Gastrocnemius medialis (tissue), 4 donors: ENCODE measurements at regions not wholly inside any gene's neighbourhood (a gene's known extent, or its start where the extent isn't known, plus 50 kb on each side); places are given as distances from the start of the nearest gene placed in this dataset.

ENCODE experiments used
- ATAC-seq, 2 donors: fragments of 150-250 bp; one replicate each; pipeline ENCODE4 v1.9.1; 2016
- DNase-seq, 2 donors: peaks; one replicate each; pipeline ENCODE4 v3.0.0-alpha.2; 2019
- H3K27ac ChIP-seq, 4 donors: fragments of 200-600 bp; sonication (generic); 1 replicate in 1 of 4; 2 replicates in 3 of 4; pipeline ENCODE4 v1.5.1; 2016 to 2018; ENCODE audit warnings: mild to moderate bottlenecking in 2 of 4, moderate library complexity in 1 of 4
- H3K27me3 ChIP-seq, 3 donors: fragments of 200-600 bp; sonication (generic) in 2 of 3; 1 replicate in 1 of 3; 2 replicates in 2 of 3; pipeline versions ENCODE4 v1.5.1 to v1.6.0; 2016 to 2019; ENCODE audit warnings: mild to moderate bottlenecking in 1 of 3, moderate library complexity in 1 of 3
- H3K36me3 ChIP-seq, 2 donors: fragments of 200-600 bp; sonication (generic) in 1 of 2; one replicate each; pipeline ENCODE4 v1.5.1; 2017 to 2018
- H3K4me1 ChIP-seq, 2 donors: fragments of 200-600 bp; sonication (generic) in 1 of 2; one replicate each; pipeline ENCODE4 v1.5.1; 2016 to 2017; ENCODE audit warnings: mild to moderate bottlenecking in 2 of 2
- H3K4me3 ChIP-seq, 4 donors: fragments of 200-600 bp; sonication (generic) in 3 of 4; 1 replicate in 1 of 4; 2 replicates in 3 of 4; pipeline ENCODE4 v1.5.1; 2016 to 2019; ENCODE audit warnings: mild to moderate bottlenecking in 2 of 4
- H3K9me3 ChIP-seq, 3 donors: fragments of 200-600 bp; sonication (generic) in 2 of 3; 1 replicate in 1 of 3; 2 replicates in 2 of 3; pipeline ENCODE4 v1.5.1; 2016 to 2019
- POLR2A ChIP-seq, 2 donors: fragments of 450-650 bp; IDR thresholded peaks; one replicate each; pipeline ENCODE4 v1.6.1; 2017; ENCODE audit warnings: antibody characterized with exemption in 2 of 2, mild to moderate bottlenecking in 2 of 2, moderate library complexity in 2 of 2
- in situ Hi-C, 4 donors: fragments of 200-750 bp; cut with MboI; loops; one replicate each; pipeline versions ENCODE4 v1.15.0 to v1.8.0; 2017; ENCODE audit warnings: low sequenced_read_pairs in 4 of 4
- intact Hi-C: fragments of 100-400 bp; cut with DNase I; formaldehyde crosslinking; loops from one replicate; pipeline ENCODE4 v1.15.1; 2023; ENCODE audit warnings: low total_unique reads
- TF ChIP-seq, protein P1 (sequence below), 5 experiments: fragments of 450-650 bp in 3 of 5; fragments of 200-600 bp in 2 of 5; sonication (generic) in 2 of 5; IDR thresholded peaks in 4 of 5; conservative IDR thresholded peaks in 1 of 5; 1 replicate in 4 of 5; 2 replicates in 1 of 5; pipeline ENCODE4 v1.5.1; 2016 to 2019; ENCODE audit warnings: antibody characterized with exemption in 5 of 5, mild to moderate bottlenecking in 3 of 5, moderate library complexity in 3 of 5

DNA sequence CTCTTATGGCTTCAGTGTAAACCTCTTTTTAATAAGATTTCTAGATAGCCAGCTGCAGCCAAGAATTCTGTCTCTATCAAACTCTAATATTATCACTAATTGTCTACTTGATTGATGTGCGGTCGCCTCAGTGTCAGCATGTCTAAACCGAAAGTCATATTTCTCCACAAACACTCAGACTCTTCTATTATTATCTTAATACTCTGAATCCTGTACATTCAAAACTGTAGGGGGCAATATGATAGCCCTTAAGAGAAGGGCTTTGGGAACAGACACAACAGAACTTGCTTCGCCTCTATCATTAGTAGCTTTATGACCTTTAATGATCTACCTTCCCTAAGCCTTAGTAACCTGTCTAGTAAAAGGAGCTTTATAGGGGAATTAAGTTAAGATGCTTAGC is 379.7 kb upstream of the PTCHD4 start:
- TF ChIP-seq POLR2A (IDR thresholded peaks at IDR 0.05): no peak
- TF ChIP-seq, protein P1, sequence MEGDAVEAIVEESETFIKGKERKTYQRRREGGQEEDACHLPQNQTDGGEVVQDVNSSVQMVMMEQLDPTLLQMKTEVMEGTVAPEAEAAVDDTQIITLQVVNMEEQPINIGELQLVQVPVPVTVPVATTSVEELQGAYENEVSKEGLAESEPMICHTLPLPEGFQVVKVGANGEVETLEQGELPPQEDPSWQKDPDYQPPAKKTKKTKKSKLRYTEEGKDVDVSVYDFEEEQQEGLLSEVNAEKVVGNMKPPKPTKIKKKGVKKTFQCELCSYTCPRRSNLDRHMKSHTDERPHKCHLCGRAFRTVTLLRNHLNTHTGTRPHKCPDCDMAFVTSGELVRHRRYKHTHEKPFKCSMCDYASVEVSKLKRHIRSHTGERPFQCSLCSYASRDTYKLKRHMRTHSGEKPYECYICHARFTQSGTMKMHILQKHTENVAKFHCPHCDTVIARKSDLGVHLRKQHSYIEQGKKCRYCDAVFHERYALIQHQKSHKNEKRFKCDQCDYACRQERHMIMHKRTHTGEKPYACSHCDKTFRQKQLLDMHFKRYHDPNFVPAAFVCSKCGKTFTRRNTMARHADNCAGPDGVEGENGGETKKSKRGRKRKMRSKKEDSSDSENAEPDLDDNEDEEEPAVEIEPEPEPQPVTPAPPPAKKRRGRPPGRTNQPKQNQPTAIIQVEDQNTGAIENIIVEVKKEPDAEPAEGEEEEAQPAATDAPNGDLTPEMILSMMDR (IDR thresholded peaks at IDR 0.05 in 4 of 5, conservative IDR thresholded peaks at IDR 0.05 in 1 of 5): no peak
- ATAC-seq (no peak), DNase-seq (no peak)
- Histone ChIP-seq H3K4me3 (no peak overlapping the region), H3K9me3 (no peaks in the 10 kb centered on the region), H3K4me1 (no peaks in the 10 kb centered on the region), H3K27me3 (no peaks in the 10 kb centered on the region), H3K36me3 (no peaks in the 10 kb centered on the region), H3K27ac (no peak overlapping the region)
- intact Hi-C loops: no loop called here
- in situ Hi-C loops: no loop called here

DNA sequence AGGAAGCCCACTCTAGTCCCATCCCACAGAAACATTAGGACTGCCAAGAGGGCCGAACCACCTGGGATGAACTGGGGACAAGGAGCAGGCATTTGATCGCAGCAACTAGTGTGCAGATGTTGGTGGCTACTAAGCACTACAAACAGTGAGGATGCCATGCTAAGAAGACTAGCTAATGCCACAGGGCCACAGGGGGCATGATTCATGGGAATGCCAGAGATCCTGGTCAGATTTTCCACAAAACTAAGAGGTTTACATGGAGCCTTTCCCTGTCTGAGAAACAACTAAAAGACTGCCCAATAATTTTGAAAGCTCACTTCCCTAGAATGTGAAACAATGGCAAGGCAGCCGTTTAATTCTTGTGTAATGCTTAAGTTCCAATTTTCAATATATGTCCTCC is 375.9 kb upstream of the PTCHD4 start:
- Histone ChIP-seq H3K27ac (no peak overlapping the region), H3K9me3 (no peaks in the 10 kb centered on the region), H3K4me1 (no peaks in the 10 kb centered on the region), H3K36me3 (no peaks in the 10 kb centered on the region), H3K27me3 (no peaks in the 10 kb centered on the region), H3K4me3 (no peak overlapping the region)
- TF ChIP-seq, protein P1 (IDR thresholded peaks at IDR 0.05 in 4 of 5, conservative IDR thresholded peaks at IDR 0.05 in 1 of 5): no peak
- no peak for TF ChIP-seq POLR2A (IDR thresholded peaks at IDR 0.05)
- in situ Hi-C loops (no loop called here), intact Hi-C loops (no loop called here)
- ATAC-seq (no peak), DNase-seq (no peak)

DNA sequence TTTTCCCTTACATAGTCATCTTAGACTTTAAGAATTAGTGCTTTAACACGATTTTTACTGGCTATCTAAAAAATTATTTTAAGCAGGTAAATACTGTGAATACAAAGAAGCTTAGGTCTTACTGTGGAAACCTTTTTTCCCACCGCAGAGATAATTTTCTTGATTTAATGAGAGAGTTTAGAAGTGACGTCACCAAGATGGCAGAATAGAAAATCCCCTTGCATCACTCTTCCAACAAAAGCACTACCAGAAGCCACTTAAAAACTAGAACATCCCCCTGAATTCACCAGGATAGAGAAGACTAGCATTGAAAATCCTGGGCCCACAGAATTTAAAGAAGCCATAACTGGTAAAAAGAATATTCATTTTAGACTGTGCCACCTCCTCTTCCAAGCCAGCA is 375.4 kb upstream of the PTCHD4 start:
- H3K4me1 ChIP-seq: no peaks in the 10 kb centered on the region
- ATAC-seq: no peak
- in situ Hi-C loops: no loop called here
- no peak overlapping the region for H3K27ac ChIP-seq
- DNase-seq: no peak
- H3K36me3 ChIP-seq: no peaks in the 10 kb centered on the region
- no peaks in the 10 kb centered on the region for H3K9me3 ChIP-seq
- H3K4me3 ChIP-seq: no peak overlapping the region
- H3K27me3 ChIP-seq: no peaks in the 10 kb centered on the region
- TF ChIP-seq, protein P1 (IDR thresholded peaks at IDR 0.05 in 4 of 5, conservative IDR thresholded peaks at IDR 0.05 in 1 of 5): no peak
- no peak for TF ChIP-seq POLR2A (IDR thresholded peaks at IDR 0.05)
- intact Hi-C loops: no loop called here

GRCh38 chr6:48476257-48476656 is 365.3 kb upstream of the PTCHD4 start:
- DNase-seq (no peak), ATAC-seq (no peak)
- intact Hi-C loops: no loop called here
- Histone ChIP-seq H3K27ac (no peak overlapping the region), H3K4me3 (no peak overlapping the region), H3K36me3 (no peaks in the 10 kb centered on the region), H3K4me1 (no peaks in the 10 kb centered on the region), H3K27me3 (no peaks in the 10 kb centered on the region), H3K9me3 (no peaks in the 10 kb centered on the region)
- in situ Hi-C loops: no loop called here
- TF ChIP-seq, protein P1 (IDR thresholded peaks at IDR 0.05 in 4 of 5, conservative IDR thresholded peaks at IDR 0.05 in 1 of 5): no peak
- no peak for TF ChIP-seq POLR2A (IDR thresholded peaks at IDR 0.05)

GRCh38 chr6:48475275-48475674 is 364.3 kb upstream of the PTCHD4 start:
- Histone ChIP-seq H3K27me3 (no peaks in the 10 kb centered on the region), H3K27ac (no peak overlapping the region), H3K36me3 (no peaks in the 10 kb centered on the region), H3K4me1 (no peaks in the 10 kb centered on the region), H3K9me3 (no peaks in the 10 kb centered on the region), H3K4me3 (no peak overlapping the region)
- no peak for TF ChIP-seq POLR2A (IDR thresholded peaks at IDR 0.05)
- TF ChIP-seq, protein P1 (IDR thresholded peaks at IDR 0.05 in 4 of 5, conservative IDR thresholded peaks at IDR 0.05 in 1 of 5): no peak
- in situ Hi-C loops: no loop called here
- DNase-seq: no peak
- intact Hi-C loops: no loop called here
- ATAC-seq: no peak
